AG09309 (cell line): ENCODE measurements at regions not wholly inside any gene's neighbourhood (a gene's known extent, or its start where the extent isn't known, plus 50 kb on each side); places are given as distances from the start of the nearest gene placed in this dataset.

Experiments used
- DNase-seq: peaks from one replicate; pipeline ENCODE4 v3.0.0-alpha.2; 2010; ENCODE audit warnings: low read depth
- H3K4me3 ChIP-seq: 2 replicates; pipeline ENCODE4 v1.5.1; 2011; ENCODE audit warnings: mild to moderate bottlenecking, low read depth, low read length, moderate library complexity; ENCODE audit not compliant: control insufficient read depth
- CTCF ChIP-seq: IDR thresholded peaks from 2 replicates; pipeline ENCODE4 v1.5.1; 2011; ENCODE audit warnings: mild to moderate bottlenecking, low read depth, low read length, inconsistent platforms; ENCODE audit not compliant: insufficient read depth, control insufficient read depth; ENCODE audit errors: missing control alignments

DNA sequence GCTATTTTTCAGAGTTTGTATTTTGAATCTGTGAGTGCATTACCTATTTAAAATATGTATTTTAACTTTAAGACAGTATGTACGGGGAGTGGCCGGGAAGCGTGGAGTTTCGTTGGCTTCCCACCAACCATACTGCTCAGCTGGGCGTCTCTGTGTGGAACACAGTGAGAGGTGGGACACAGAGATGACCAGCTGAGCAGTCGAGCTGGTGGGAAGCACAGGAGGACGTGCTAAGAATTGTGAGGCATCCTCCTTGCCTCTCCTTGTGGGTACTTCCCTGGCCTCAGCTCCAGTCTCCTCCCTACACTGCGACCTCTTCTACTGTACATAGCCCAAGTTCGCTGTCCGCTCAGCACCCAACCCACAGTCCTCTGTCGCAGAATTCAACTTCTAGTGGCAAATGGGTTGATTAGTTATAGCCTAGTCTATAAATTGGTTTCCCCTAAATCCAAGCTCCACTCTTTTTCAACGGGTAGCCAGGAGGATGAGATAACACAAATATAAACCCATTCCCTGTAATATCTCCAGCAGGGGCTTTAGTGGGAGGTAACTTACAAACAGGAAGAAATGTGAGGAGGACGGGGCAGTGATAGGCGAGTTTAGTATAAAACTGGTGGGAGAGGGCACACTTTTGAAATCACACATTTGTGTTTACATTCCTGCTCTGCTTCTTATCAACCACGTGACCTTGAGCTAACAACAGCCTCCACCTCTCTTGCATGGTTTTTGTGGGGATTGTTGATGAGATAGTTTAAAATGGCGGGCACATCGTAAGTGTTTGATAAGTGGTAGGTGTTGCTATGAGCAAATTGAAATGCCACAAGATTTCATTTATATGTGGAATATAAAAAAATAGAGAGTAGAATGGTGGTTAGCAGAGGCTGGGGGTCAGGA lies 211.9 kb upstream of the HS3ST3A1 start:
- no peak overlapping the region for H3K4me3 ChIP-seq
- no peak for TF ChIP-seq CTCF
- no peak for DNase-seq

DNA sequence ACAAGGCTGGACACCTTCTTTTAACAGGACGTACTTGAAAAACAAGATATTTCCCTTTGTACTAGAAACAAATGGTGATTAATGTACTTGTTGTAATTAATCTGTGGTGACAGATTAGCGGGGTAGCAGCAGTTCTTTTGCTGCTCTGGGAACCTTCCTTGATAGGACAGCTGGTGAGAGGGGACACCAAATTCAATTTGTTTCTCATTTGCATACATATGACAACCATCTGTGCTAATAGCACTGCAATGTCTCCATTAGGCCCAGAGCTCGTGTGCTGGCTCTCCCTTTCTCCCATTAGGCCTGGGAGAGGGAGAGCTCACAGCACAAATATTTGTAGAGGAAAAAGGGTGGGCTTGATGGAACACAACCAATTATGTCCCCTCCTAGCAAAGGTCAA lies 221.0 kb upstream of the HS3ST3A1 start:
- no peak for TF ChIP-seq CTCF
- DNase-seq: no peak
- no peak overlapping the region for H3K4me3 ChIP-seq

DNA sequence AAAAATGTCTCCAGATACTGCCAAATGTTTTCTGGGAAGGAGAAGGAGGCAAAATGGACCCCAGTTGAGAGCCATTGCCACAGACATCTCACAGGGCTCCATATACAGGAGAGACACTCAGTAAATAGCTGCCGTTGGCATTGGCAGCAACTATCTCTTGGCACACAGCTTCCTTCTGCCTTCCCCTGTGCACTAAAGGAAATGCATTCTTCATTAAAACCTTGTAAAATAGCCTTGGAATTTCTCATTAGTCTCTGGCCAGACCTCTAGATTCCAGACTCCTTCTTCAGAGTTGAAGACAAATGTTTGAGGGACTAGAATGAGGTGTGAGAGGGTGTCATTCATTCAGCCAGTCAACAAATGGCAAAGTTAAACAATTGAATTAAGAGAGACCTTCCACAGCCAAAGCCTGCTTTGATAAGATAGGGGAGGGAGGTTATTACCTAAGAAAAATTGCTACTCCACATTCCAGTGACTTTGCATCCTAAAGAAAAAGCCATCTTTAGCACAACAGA lies 223.9 kb upstream of the HS3ST3A1 start:
- TF ChIP-seq CTCF: no peak
- DNase-seq: no peak
- H3K4me3 ChIP-seq: no peak overlapping the region

DNA sequence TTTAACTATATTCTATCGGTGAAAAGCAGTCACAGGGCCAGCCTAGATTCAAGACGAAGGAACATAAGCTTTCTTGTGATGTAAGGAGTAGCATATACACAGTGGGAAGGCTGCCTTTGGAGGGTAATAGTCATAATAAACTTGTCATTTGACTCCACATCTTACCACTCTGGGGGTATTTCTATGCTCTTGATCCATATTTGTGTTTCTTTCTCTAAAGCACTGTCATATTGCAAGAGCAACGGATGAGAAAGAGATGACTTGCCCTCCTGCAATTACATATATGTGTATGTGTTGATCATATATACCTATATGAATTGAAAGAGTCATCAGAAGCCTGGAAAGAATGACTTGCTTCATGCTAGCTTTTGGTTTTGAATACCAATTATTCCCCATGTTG lies 225.4 kb upstream of the HS3ST3A1 start:
- no peak for TF ChIP-seq CTCF
- no peak for DNase-seq
- H3K4me3 ChIP-seq: no peak overlapping the region

GRCh38 chr17:13833921-13834320 lies 232.2 kb upstream of the HS3ST3A1 start:
- no peak for TF ChIP-seq CTCF
- H3K4me3 ChIP-seq: no peak overlapping the region
- DNase-seq: peak; percentile 7

DNA sequence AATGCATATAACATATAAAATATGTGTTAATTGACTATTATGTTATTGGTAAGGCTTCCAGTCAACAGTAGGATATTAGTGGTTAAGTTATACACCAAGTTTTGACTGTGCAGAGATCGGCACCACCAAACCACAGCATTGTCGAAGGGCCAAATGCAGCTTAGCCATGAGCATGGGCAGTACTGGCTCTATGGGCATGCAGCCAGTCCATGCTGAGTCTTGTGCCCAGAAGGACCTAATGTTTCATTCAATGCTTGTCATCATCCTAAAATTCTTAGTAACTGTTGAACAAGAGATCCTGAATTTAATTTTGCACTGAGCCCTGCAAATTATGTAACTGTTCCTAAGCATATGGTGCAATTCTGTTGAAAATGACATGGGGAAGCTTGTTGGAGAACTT lies 233.4 kb upstream of the HS3ST3A1 start:
- no peak for TF ChIP-seq CTCF
- no peak for DNase-seq
- no peak overlapping the region for H3K4me3 ChIP-seq
